ENCODE measurements at regions not wholly inside any gene's neighbourhood (a gene's known extent, or its start where the extent isn't known, plus 50 kb on each side); places are given as distances from the start of the nearest gene placed in this dataset.

DNA sequence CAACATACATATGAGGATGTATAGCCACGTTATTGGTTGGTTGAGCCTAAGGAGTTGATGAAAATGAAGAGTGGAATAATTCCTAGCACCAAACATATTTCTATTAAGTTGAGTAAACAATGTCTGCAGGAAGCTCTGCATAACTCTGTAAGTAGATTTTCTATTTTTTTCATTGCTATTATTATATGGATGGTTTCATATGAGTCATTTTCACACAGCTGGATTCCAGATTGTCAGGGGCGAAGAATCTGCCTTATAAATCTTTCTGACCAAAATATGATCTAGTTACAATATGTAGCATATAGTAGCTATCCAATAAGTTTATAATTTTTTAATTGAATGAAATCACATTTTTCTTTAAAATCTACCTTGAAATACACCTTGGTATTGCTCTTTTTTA lies 468.0 kb upstream of the PKDCC start:
- FAIRE-seq (no peak), ATAC-seq (no peak), DNase-seq (no peak)
- intact Hi-C loops (cut with DNase I), result no loop called here
- no peaks in the 10 kb centered on the region for H3K9me3 ChIP-seq
- no peak overlapping the region for H3K27ac ChIP-seq
- H3K27me3 ChIP-seq, result no peaks in the 10 kb centered on the region
- no peaks in the 10 kb centered on the region for H3K4me1 ChIP-seq
- H3K4me3 ChIP-seq, result no peak overlapping the region
- H3K36me3 ChIP-seq, result no peaks in the 10 kb centered on the region
- 53 to 63% methylated on average over 2 of the region's 2 CpGs for WGBS, 2 donors
- TF ChIP-seq, protein P1, sequence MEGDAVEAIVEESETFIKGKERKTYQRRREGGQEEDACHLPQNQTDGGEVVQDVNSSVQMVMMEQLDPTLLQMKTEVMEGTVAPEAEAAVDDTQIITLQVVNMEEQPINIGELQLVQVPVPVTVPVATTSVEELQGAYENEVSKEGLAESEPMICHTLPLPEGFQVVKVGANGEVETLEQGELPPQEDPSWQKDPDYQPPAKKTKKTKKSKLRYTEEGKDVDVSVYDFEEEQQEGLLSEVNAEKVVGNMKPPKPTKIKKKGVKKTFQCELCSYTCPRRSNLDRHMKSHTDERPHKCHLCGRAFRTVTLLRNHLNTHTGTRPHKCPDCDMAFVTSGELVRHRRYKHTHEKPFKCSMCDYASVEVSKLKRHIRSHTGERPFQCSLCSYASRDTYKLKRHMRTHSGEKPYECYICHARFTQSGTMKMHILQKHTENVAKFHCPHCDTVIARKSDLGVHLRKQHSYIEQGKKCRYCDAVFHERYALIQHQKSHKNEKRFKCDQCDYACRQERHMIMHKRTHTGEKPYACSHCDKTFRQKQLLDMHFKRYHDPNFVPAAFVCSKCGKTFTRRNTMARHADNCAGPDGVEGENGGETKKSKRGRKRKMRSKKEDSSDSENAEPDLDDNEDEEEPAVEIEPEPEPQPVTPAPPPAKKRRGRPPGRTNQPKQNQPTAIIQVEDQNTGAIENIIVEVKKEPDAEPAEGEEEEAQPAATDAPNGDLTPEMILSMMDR (IDR thresholded peaks at IDR 0.05), result no peak

DNA sequence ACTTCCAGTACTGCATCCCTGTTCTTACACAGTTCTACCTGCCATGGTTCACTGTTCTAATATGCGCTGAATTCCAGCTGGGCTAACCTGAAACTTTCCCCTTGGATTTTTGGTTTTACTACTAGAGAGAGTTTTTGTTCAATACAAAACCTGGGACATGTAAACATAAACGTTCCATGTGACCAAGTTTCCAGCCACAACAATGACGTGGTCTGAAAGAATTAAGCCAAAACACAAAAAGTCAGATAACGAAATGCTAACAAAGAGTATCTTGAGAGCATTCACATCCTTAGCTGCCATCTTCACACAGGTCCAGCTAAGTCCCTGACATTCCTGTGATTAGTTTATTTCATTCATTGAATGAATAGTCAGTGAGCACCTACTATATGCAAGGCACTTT lies 467.0 kb upstream of the PKDCC start:
- FAIRE-seq (no peak), DNase-seq (no peak), ATAC-seq (no peak)
- no peaks in the 10 kb centered on the region for H3K27me3 ChIP-seq
- H3K9me3 ChIP-seq, result no peaks in the 10 kb centered on the region
- whole genome bisulfite sequencing, 2 donors, result 52% methylated on average over 4 of the region's 4 CpGs
- H3K4me1 ChIP-seq, result no peaks in the 10 kb centered on the region
- TF ChIP-seq, protein P1 (IDR thresholded peaks at IDR 0.05), result no peak
- no peak overlapping the region for H3K27ac ChIP-seq
- intact Hi-C loops (cut with DNase I), result no loop called here
- no peaks in the 10 kb centered on the region for H3K36me3 ChIP-seq
- no peak overlapping the region for H3K4me3 ChIP-seq

DNA sequence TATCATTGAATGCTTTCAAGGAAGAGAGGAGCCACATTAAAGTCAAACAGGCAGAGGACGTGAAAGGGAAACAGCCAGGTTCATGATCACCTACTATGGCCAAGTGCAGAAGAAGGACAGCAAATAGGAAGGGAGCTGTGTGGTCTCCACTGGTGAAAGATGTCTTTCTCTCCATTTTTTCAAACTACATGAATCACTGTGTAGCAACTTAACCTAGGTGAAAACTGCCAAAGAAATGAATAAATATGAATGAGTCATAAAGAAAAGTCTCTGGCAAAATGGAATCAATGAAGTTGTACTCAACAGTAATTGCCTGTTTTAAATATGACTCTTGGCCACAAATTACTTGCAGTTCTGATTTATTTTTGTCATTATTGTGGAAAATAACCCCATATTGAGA lies 452.6 kb upstream of the PKDCC start:
- WGBS, 2 donors, result 20 to 24% methylated on average over 1 of the region's 1 CpG
- Histone ChIP-seq H3K4me1 (no peaks in the 10 kb centered on the region), H3K27me3 (no peaks in the 10 kb centered on the region), H3K27ac (no peak overlapping the region), H3K36me3 (no peaks in the 10 kb centered on the region), H3K4me3 (no peak overlapping the region), H3K9me3 (no peaks in the 10 kb centered on the region)
- no peak for ATAC-seq
- FAIRE-seq, result no peak
- no peak for DNase-seq
- intact Hi-C loops (cut with DNase I), result no loop called here
- TF ChIP-seq, protein P1 (IDR thresholded peaks at IDR 0.05), result no peak

DNA sequence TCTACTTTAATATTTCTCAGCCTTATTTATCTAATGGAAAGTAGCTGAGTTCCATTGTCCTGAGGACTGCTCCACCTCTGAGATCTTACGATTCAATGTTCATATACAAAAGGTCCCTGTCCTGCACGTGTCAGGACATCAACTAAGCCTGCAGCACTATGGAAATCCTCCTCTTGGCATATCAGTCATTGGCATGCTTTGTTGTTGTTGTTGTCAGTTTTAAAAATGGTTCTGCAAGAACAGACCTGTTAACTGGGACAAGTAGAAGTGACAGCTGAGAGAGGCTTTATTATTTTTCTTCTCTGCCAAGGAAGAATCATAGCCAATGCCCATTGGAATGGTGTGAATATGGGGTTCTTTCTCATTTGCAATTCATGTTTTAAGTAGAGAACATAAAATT lies 450.1 kb upstream of the PKDCC start:
- ATAC-seq (no peak), DNase-seq (no peak), FAIRE-seq (no peak)
- Histone ChIP-seq H3K4me3 (no peak overlapping the region), H3K36me3 (no peaks in the 10 kb centered on the region), H3K4me1 (no peaks in the 10 kb centered on the region), H3K27ac (no peak overlapping the region), H3K27me3 (no peaks in the 10 kb centered on the region), H3K9me3 (no peaks in the 10 kb centered on the region)
- 56 to 68% methylated on average over 2 of the region's 2 CpGs for whole genome bisulfite sequencing, 2 donors
- intact Hi-C loops (cut with DNase I), result no loop called here
- TF ChIP-seq, protein P1 (IDR thresholded peaks at IDR 0.05), result no peak

DNA sequence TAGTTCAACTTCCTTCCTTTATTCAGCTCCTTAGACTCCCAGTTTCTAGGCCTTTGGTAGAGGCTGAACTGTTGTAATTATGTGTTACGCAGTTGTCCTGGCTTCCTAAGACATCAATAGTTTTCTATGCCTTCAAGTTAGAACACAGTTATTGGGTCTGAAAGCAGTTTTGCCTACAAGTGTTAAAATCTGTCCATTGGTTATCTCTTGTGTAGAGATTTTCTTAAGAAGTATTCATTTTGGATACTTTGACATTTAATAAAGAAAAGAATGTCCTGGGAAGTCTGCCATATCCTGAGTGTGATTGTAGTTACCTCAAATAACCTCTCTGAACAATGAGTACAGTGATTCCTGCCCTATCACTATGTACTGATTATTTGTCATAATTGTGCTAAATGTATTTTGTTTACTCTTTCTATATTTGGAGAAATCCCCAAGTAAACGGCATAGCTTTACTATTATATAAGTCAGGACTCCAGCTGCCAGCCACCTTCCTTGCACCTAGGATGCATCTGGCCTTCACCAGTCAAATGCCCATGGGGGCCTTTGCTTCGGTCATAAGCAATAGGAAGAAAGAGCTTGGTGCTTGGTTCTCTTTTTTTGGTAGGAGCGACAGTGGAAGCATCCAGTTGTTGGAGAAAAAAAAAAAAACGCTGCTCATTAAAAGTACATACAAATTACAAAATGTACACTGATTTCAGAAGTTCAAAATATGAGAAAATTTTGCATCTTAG lies 449.5 kb upstream of the PKDCC start:
- FAIRE-seq, result no peak
- DNase-seq, result no peak
- WGBS, 2 donors, result 41 to 53% methylated on average over 5 of the region's 5 CpGs
- ATAC-seq, result peak in 2 of 4 donors; percentile 27 to 59
- TF ChIP-seq, protein P1 (IDR thresholded peaks at IDR 0.05), result no peak
- Histone ChIP-seq H3K36me3 (no peaks in the 10 kb centered on the region), H3K4me1 (no peaks in the 10 kb centered on the region), H3K27ac (no peak overlapping the region), H3K9me3 (no peaks in the 10 kb centered on the region), H3K27me3 (no peaks in the 10 kb centered on the region), H3K4me3 (no peak overlapping the region)
- intact Hi-C loops (cut with DNase I), result no loop called here

Data from pancreas (tissue), 10 donors.